HPDE6-E6E7 (cell line): ENCODE measurements at regions not wholly inside any gene's neighbourhood (a gene's known extent, or its start where the extent isn't known, plus 50 kb on each side); places are given as distances from the start of the nearest gene placed in this dataset.
"Not testable (repeated sequence)": the region's sequence is repeated elsewhere in the genome, so short reads cannot be mapped to it uniquely, and the experiment has no call there.

Source experiments
- DNase-seq: peaks from one replicate; pipeline ENCODE4 v3.0.0; 2011; ENCODE audit warnings: missing footprints; ENCODE audit errors: extremely low spot score

- no peak for DNase-seq
Observed at GRCh38 chr6:73954881-73955280, 258.9 kb downstream of the CD109 start.

DNA sequence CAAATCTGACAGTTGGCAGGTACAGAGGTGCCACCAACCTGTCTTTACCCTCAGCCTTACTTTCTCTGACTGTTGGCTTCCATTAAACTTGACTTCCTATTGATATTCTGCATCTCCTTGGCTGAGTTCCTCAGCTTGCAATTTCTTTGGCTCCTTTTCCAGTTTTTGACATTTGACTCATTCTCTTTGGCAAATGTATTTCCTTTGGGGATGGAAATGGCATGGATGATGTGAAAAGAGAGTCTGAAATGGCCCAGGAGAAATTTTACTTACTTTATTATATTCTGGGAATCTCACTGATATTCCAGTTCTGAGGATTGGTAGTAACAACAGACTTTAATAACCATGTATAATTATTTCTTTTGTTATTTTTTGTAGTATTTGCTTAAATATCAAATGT, 255.2 kb downstream of the CD109 start:
- no peak for DNase-seq

DNA sequence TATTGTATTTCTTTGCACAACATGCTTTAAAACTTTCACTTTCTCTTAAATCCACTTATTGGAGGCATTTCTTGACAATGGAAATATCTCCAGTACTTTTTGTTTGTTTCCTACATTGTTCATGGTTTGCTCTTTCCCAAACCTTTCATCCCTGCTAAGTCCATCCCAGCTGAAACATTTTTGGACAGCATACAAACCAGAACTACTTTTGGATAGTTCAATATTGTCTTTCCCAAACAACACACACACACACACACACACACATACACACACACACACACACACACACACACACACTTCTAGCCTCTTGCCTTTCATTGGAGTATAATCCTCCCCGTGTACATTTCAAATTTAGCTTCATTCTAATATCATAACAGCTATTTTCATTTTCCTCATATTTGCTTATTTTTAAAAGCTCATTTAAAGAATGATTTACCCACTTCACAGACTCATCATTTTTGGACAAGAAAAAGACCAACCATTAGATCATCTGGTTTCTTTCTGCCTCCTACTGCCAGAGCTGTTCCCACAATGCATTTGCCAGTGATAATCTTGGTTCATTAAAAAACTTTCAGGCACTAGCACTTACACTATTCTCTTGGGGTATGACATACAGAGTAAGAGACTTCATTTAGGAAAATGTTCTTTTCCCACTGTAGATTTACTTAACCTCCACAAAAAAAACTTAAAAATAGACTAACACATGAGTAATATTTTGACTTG, 248.1 kb downstream of the CD109 start:
- DNase-seq, result no peak

DNA sequence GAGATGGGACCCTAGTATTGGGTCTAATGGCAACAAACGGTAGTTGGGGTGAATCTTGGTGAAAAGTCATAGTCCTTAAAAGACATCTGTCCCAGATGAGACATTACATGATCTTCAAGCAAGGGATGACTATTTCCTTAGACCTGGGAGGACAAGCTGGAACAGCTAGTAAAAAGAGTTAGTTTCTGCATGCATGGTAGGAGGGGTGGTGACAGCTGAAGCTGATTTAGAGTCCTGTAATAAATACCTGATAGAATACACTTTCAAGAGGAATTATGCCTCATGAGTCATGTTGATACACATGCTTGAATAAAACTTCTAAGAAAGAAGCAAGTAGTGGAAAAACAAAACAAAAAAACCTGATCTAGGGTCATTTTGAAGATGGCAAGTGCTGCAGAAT, 247.4 kb downstream of the CD109 start:
- no peak for DNase-seq

GRCh38 chr6:73942592-73943186, 246.7 kb downstream of the CD109 start:
- DNase-seq, result no peak

DNA sequence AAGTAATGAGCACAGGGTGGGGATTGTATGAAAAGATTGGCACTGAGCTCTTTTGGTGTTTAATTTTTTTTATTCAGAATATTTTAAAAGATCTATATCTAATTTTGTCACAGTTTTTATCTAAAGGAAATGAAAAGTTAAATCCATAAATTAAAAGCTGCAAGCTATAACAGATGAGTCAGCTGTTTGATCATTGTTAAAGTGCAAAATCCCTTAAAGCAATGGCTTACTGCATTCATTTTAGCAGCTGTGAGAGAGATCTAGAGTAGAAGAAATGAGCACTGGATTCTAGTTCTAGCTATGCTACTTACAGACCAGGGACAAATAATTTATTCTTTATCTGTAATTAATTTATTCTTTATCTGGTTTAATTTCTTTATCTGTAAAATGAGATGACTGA, 245.9 kb downstream of the CD109 start:
- DNase-seq, result no peak

GRCh38 chr6:73937805-73938204, 241.8 kb downstream of the CD109 start:
- no peak for DNase-seq

GRCh38 chr6:73932866-73933265, 236.9 kb downstream of the CD109 start:
- no peak for DNase-seq

DNA sequence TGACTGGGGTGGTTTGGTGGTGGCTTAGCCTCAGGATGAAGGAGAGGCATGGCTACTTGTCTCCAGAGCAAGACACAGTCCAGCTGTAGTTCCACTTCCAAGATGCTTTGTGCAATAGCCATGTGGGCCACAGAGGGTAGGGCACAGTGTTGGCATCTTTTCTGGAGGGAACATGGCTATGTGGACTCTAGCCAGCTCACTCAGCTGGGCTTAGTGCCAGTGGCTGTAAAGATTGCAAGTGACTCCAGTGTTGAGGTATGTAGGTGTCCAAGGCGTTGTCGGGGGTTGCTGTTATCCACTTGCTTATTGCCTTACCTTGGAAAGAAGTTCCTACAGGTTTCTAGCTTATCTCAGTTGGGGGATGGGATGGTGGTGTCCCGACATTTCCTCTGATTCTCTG, 233.4 kb downstream of the CD109 start:
- peak; percentile 84 for DNase-seq

DNA sequence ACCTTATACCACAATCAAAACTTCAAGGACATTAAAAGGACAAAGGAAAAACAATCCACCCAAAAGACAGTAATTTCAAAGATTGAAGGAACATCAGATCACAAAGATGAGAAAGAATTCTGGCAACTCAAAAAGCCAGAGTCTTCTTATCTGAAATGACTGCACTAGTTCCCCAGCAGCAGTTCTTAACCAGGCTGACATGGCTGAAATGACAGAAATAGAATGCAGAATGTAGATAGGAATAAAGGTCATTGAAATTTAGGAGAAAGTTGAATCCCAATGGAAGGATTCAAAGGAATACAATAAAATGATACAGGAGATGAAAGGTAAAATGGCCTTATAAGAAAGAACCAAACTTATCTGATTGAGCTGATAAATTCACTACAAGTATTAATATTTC, 231.4 kb downstream of the CD109 start:
- DNase-seq, result no peak

DNA sequence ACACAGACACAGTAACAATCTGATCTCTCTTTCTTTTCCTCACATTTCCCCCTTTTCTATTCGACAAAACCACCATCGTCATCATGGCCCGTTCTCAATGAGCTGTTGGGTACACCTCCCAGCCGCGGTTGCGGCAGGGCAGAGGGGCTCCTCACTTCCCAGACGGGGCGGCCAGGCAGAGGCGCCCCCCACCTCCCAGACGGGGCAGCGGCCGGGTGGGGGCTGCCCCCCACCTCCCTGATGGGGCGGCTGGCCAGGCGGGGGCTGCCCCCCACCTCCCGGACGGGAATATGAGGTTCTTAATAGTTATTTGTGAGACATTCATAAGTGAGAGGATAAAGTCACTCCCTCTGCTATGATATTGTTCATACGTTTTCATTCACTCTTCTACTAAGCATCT, 229.7 kb downstream of the CD109 start:
- DNase-seq, result not testable (repeated sequence)

DNA sequence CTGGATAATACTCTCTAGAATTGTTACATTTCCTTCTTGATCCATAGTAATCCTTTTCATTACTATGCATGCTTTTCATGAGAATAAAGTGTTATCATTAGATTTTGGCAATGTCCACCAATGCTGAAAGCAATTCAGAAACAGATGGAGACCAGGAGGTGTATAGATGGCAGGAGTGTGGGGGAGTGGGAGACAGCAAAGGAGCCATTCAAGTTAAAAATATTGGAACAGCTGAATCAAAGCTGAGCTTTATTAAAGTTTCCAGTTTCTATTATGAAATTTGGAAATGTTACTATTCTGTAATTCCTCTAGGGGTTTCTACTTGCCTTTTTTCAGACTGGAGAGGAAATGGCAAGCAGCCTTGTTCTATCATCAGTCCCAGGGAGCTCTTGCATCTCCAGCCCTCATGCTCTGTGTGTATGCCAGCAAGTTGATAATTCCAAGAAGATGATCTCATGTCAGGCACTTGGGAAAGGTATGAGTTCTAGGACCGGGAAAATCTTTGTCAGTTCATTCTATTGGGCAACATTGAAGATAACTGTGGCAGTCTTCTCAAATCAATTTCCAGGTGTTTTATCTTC, 228.0 kb downstream of the CD109 start:
- no peak for DNase-seq

GRCh38 chr6:73903155-73903554, 207.2 kb downstream of the CD109 start:
- no peak for DNase-seq

GRCh38 chr6:73901986-73902385, 206.0 kb downstream of the CD109 start:
- no peak for DNase-seq

DNA sequence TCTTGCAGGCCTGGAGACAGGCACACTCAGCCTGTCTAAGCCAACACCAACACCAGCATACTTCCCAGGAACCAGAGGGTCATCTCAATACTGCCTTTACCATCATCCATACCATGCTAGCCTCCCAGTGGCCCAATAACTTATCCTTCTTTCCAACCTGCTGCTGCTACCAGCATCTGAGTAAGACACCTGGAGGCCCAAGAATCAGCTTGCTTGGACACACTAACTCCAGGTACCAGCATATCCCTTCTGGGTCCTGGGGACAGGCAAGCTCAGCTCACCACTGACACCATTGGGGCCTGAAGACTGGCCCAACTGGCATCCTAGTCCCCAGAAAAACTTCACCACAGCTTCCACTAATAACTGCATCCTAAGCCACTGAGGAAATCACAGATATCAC, 205.3 kb downstream of the CD109 start:
- DNase-seq, result no peak

DNA sequence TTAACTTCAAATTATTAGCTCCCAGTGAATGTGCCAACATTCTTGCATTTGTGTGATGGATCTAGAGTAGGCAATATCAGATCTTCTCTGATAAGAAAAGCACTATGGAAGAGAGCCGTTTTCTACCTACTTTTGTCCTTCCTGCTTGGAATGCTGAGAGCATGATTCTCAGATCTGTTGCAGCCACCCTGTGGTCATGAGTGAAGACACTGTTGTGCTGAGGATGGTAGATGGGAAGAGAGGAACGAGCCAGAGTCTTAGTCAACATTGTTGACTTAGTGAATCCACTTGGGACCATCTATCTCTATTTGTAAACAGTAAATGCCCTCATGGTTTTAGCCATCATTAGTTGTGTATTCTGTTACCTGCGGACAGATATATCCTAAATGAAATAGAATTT, 202.6 kb downstream of the CD109 start:
- no peak for DNase-seq

DNA sequence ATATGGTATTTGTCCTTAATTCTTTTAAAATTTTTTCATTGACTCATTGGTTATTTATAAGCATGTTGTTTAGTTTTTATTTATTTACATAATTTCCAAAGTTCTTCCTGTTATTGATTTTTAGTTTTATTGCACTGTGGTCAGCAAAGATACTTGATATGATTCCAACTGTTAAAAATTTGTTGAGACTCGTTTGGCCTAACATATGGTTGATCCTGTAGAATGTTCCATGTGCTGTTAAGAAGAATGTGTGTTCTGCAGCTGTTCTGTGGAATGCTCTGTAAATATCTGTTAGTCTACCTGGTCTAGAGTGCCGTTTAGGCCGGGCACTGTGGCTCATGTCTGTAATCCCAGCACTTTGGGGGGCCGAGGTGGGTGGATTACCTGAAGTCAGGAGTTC, 197.7 kb downstream of the CD109 start:
- DNase-seq, result no peak

GRCh38 chr6:73888050-73888449, 192.0 kb downstream of the CD109 start:
- no peak for DNase-seq

DNA sequence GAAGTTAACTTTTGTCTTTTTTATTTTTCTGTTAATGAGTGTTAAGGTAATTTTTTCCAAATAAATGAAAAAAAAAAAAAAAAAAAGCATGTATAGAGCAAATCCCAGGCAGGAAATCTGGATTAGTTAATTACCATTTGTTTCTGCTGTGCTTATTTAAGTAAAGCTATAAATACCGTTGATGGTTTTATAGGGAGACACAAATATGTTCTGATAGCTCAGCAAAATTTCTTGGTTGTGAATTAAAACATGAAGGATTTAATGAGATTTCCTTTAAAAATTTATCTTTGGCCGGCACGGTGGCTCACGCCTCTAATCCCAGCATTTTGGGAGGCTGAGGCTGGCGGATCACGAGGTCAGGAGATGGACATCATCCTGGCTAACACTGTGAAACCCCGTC, 189.4 kb downstream of the CD109 start:
- no peak for DNase-seq

DNA sequence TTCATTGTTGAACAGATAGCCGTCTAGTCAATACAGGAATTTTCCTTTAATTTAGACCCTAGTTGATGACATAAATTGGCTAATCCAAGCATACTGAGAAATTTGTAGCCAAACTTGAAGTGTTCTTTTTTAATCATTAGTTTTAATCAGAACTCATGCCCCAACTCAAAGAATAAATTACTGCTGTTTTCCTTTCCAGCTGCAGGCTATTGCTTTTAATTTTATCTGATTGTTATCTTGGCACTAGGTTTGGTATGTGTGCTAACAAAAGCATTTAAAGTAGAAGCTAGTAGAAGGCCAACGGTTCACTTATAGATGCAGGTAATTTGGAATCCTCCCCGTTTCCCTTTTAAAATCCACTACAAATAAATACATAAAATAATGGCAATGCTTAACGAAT, 188.5 kb downstream of the CD109 start:
- no peak for DNase-seq

DNA sequence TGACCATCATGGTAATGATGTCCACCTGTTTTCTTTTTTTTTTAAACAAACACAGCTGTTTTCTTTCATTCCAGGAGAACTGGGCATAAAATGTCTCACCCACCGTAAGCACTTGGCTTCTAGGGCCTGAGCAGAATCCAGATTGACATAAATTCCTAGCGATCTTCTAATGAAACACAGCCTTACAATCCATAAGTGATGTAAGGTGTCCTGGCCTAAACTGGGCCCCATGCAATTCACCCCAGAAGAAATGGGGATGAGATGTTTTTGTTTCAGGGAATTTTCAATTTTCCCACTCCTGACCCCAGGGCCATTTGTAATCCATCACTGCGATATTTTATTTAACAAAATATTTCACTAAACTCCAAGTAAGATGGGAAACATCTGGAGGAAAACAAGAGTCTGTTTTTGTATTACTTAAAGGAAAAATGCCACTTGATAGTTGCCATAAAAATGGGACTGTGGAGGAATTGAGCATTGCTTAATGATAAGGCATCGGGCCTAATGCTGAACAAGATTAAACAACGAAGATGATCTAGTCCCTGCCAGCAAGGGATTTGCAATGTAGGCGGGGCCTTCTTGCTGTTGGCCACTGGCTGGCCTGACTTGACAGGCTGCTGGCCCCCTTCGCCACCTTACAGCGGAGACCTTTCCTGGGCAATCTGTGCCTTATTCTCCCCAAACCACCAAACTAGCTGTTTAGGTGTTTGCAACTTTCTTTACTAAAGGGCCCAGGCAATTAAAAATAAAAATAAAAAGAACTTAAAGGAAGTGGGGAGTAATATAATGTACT, 183.7 kb downstream of the CD109 start:
- no peak for DNase-seq

GRCh38 chr6:73878403-73878802, 182.4 kb downstream of the CD109 start:
- no peak for DNase-seq
